Chondrocyte (in vitro differentiated cells): ENCODE measurements at regions not wholly inside any gene's neighbourhood (a gene's known extent, or its start where the extent isn't known, plus 50 kb on each side); places are given as distances from the start of the nearest gene placed in this dataset.

ENCODE experiments used
- DNase-seq: peaks from one replicate; pipeline ENCODE4 v3.0.0; 2021; ENCODE audit warnings: mixed read lengths, low spot score
- H3K27ac Mint-ChIP-seq: one replicate; pipeline ENCODE4 v1.8.0; 2021; ENCODE audit warnings: mild to moderate bottlenecking, moderate library complexity, mixed read lengths; ENCODE audit not compliant: unreplicated experiment
- H3K27me3 Mint-ChIP-seq: 2 replicates; pipeline ENCODE4 v1.8.0; 2021; ENCODE audit warnings: low read depth, mixed read lengths
- H3K36me3 Mint-ChIP-seq: 2 replicates; pipeline ENCODE4 v1.8.0; 2021; ENCODE audit warnings: low read depth, mixed read lengths
- H3K4me1 Mint-ChIP-seq: 2 replicates; pipeline ENCODE4 v1.8.0; 2021; ENCODE audit warnings: low read depth, mild to moderate bottlenecking, mixed read lengths
- H3K4me3 Mint-ChIP-seq: one replicate; pipeline ENCODE4 v1.8.0; 2021; ENCODE audit warnings: mild to moderate bottlenecking, moderate library complexity, mixed read lengths; ENCODE audit not compliant: unreplicated experiment
- H3K9me3 Mint-ChIP-seq: 2 replicates; pipeline ENCODE4 v1.8.0; 2021; ENCODE audit warnings: low read depth, mixed read lengths
- CTCF ChIP-seq: fragments of 200-600 bp; sonication (generic); IDR thresholded peaks from 2 replicates; pipeline ENCODE4 v1.5.0; 2021; ENCODE audit warnings: antibody characterized with exemption, mild to moderate bottlenecking, moderate library complexity

GRCh38 chr2:22281033-22281432 is 1103.9 kb upstream of the KLHL29 start:
- no peak overlapping the region for H3K4me3 Mint-ChIP-seq
- H3K27ac Mint-ChIP-seq = no peak overlapping the region
- no peaks in the 10 kb centered on the region for H3K9me3 Mint-ChIP-seq
- TF ChIP-seq CTCF = no peak
- no peaks in the 10 kb centered on the region for H3K36me3 Mint-ChIP-seq
- DNase-seq = no peak
- H3K4me1 Mint-ChIP-seq = no peaks in the 10 kb centered on the region
- peaks cover 1% of the 10 kb centered on the region for H3K27me3 Mint-ChIP-seq

- peaks cover 1% of the 10 kb centered on the region for H3K27me3 Mint-ChIP-seq
- H3K4me1 Mint-ChIP-seq = no peaks in the 10 kb centered on the region
- H3K9me3 Mint-ChIP-seq = no peaks in the 10 kb centered on the region
- H3K27ac Mint-ChIP-seq = no peak overlapping the region
- H3K4me3 Mint-ChIP-seq = no peak overlapping the region
- no peaks in the 10 kb centered on the region for H3K36me3 Mint-ChIP-seq
- DNase-seq = no peak
- no peak for TF ChIP-seq CTCF
Observed at GRCh38 chr2:22282220-22282619, 1102.8 kb upstream of the KLHL29 start.

- H3K9me3 Mint-ChIP-seq = no peaks in the 10 kb centered on the region
Observed at GRCh38 chr2:22282916-22283315, 1102.1 kb upstream of the KLHL29 start.

GRCh38 chr2:22283436-22283835 is 1101.5 kb upstream of the KLHL29 start:
- no peak for DNase-seq
- no peaks in the 10 kb centered on the region for H3K4me1 Mint-ChIP-seq
- no peaks in the 10 kb centered on the region for H3K9me3 Mint-ChIP-seq
- no peaks in the 10 kb centered on the region for H3K36me3 Mint-ChIP-seq
- H3K4me3 Mint-ChIP-seq = no peak overlapping the region
- TF ChIP-seq CTCF = no peak
- peaks cover 1% of the 10 kb centered on the region for H3K27me3 Mint-ChIP-seq
- no peak overlapping the region for H3K27ac Mint-ChIP-seq

More at GRCh38 chr2:22282916-22283315, 1102.1 kb upstream of the KLHL29 start:
- H3K27me3 Mint-ChIP-seq = peaks cover 1% of the 10 kb centered on the region
- H3K36me3 Mint-ChIP-seq = no peaks in the 10 kb centered on the region
- TF ChIP-seq CTCF = no peak
- H3K27ac Mint-ChIP-seq = no peak overlapping the region
- H3K4me1 Mint-ChIP-seq = no peaks in the 10 kb centered on the region
- DNase-seq = no peak
- H3K4me3 Mint-ChIP-seq = no peak overlapping the region

- Mint-ChIP-seq H3K36me3 (no peaks in the 10 kb centered on the region), H3K27me3 (no peaks in the 10 kb centered on the region), H3K27ac (no peak overlapping the region), H3K9me3 (no peaks in the 10 kb centered on the region), H3K4me3 (no peak overlapping the region), H3K4me1 (no peaks in the 10 kb centered on the region)
- TF ChIP-seq CTCF = no peak
- DNase-seq = no peak
Observed at GRCh38 chr2:22290302-22290701, 1094.7 kb upstream of the KLHL29 start.
